ENCODE measurements at regions not wholly inside any gene's neighbourhood (a gene's known extent, or its start where the extent isn't known, plus 50 kb on each side); places are given as distances from the start of the nearest gene placed in this dataset.

DNA sequence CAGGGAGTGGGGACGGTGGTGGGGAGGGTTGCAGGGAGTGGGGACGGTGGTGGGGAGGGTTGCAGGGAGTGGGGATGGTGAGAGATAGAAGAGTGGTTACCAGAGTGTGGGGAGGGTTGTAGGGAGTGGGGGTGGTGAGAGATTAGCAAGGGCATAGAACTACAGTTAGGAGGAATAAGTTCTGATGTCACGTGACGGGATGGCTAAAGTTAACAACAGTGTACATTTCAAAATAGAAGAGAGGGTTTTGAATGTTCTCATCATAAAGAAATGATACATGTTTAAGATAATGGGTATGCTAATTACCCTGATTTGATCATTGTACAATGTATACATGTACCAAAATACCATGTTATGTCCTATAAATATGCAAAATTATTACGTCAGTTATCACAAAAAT, 57.6 kb upstream of the FRMD1 start:
- no peak overlapping the region for H3K4me3 Mint-ChIP-seq
- H3K9me3 Mint-ChIP-seq, result peaks cover 0 to 5% (median 2%) of the 10 kb centered on the region in 7 donors
- DNase-seq (no peak), ATAC-seq (ENCODE audit: low read depth in 2 of 2) (no peak)
- no peaks in the 10 kb centered on the region for H3K4me1 Mint-ChIP-seq
- H3K36me3 Mint-ChIP-seq, result peaks cover 0 to 2% of the 10 kb centered on the region in 2 donors
- peaks cover 0 to 18% (median 17%) of the 10 kb centered on the region in 3 donors for H3K27me3 Mint-ChIP-seq
- H3K27ac Mint-ChIP-seq, result no peak overlapping the region

DNA sequence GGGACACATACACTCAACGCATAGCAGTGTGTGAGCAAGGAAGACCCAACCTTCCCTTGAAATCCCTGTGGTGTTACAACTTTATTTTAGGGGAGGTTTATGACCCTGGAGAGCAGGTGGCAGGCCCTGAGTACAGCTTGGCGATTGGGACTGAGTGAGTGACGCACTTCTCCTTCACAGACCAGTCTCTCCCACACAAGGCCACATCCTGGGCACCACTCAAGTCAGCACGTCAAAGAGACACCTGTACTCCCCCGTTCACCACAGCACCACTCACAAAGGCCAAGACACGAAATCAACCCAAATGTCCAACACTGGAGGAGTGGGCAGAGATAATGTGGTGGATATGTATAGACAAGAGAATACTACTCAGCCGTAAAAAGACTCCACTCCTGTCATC, 57.0 kb upstream of the FRMD1 start:
- H3K9me3 Mint-ChIP-seq, result peaks cover 0 to 5% (median 2%) of the 10 kb centered on the region in 7 donors
- no peak for ATAC-seq (ENCODE audit: low read depth in 2 of 2)
- no peak for DNase-seq
- H3K4me1 Mint-ChIP-seq, result no peaks in the 10 kb centered on the region
- no peak overlapping the region for H3K27ac Mint-ChIP-seq
- H3K36me3 Mint-ChIP-seq, result peaks cover 0 to 7% of the 10 kb centered on the region in 2 donors
- no peak overlapping the region for H3K4me3 Mint-ChIP-seq
- H3K27me3 Mint-ChIP-seq, result peaks cover 0 to 24% (median 23%) of the 10 kb centered on the region in 3 donors

DNA sequence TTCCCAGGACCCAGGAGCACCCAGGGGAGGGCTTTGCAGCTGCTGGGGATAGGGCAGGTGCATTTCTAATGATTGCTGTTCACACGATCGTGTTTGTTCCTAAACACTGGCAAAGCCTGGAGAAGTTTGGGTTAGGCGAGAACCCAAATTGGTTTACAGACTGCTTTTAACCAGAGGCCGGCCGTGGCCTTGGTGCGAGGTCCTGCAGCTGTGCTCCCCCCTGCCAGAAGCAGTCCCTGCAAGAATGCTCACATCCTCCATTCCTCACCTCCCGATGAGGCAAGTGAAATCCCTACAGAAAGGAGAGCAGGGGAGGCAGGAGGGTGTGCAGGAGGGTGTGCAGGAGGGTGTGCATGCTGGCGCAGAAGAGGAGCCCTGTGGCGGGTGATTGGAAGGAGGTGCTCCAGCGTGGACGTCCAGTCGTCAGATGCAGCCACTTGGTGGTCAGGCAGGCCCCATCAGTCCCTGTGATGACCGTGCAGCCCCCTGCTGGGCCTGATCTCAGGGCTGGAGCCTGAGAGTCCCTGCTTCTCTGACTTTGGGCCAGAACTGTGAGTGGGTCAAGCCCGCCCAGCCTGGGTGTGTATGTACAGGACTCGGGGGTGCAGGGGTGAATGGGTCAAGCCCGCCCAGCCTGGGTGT, 55.7 kb upstream of the FRMD1 start:
- H3K4me3 Mint-ChIP-seq, result no peak overlapping the region
- H3K27ac Mint-ChIP-seq, result no peak overlapping the region
- DNase-seq (no peak), ATAC-seq (ENCODE audit: low read depth in 2 of 2) (no peak)
- H3K9me3 Mint-ChIP-seq, result peaks cover 0 to 5% (median 1%) of the 10 kb centered on the region in 7 donors
- no peaks in the 10 kb centered on the region for H3K4me1 Mint-ChIP-seq
- H3K36me3 Mint-ChIP-seq, result peaks cover 0 to 7% of the 10 kb centered on the region in 2 donors
- H3K27me3 Mint-ChIP-seq, result peaks cover 0 to 27% (median 26%) of the 10 kb centered on the region in 3 donors

DNA sequence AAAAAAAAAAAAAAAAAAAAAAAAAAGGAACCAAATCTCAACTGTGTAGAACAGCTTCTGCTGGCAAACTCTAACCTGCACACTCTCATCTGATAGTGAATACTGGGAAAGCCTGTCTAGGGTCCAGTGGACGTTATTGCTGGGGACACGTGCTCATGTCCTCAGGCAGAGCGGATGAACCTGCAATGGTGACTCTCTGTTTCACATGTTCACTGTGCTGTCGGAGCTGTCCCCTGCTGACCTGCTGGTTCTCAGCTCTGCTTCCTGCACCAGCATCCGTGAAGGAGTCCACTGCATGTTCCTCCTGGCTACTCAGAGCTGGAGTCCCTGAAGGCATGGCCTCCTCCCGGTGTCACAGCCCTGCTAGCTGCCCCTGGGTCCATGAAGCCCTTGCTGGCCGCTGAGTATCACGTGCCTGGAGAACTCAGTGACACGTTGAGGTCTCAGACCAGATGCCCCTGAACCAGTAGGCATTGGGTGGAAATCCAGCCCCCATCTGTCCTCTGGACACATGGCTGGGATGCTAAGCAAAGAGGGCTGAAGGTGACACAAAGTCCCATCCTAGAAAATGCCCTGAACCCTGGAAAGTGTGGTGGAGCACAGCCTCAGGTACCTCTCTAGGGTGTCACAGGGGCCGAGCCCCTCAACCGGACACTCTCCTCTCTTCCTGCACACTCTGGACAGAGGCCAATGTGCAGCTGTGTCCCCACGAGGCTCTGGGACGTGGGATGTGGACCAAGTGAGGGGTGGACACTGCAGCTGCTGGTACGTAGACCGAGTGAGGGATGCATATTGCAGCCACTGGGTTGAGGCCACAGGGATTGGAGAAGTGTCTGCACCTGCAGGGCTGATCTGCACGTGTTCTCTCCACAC, 54.9 kb upstream of the FRMD1 start:
- no peak for DNase-seq
- Mint-ChIP-seq H3K4me3 (no peak overlapping the region), H3K9me3 (peaks cover 0 to 5% (median 1%) of the 10 kb centered on the region in 7 donors), H3K36me3 (peaks cover 0 to 7% of the 10 kb centered on the region in 2 donors), H3K4me1 (no peaks in the 10 kb centered on the region), H3K27me3 (peaks cover 0 to 27% (median 26%) of the 10 kb centered on the region in 3 donors), H3K27ac (no peak overlapping the region)
- no peak for ATAC-seq (ENCODE audit: low read depth in 2 of 2)

DNA sequence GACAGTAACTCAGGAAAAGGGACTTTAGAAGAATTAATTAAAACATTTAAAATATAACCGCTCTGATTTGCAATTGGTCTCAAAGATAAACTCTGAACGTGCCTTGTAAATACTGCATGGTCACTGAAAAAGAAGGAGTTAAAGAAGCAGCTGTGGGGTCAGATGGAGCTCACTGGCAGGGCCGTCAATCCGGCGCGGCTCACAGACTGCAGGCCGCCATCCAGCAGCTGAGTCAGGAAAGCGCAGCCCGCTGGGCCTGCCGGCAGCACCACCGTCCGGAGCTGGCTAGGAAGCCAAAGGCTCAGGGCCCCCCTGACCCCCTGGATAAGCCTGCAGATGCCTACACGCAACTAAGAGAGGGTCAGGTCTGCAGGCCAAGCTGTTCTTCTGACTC, 54.2 kb upstream of the FRMD1 start:
- Mint-ChIP-seq H3K4me1 (no peaks in the 10 kb centered on the region), H3K9me3 (peaks cover 0 to 5% (median 1%) of the 10 kb centered on the region in 7 donors), H3K27ac (no peak overlapping the region), H3K4me3 (no peak overlapping the region), H3K27me3 (peaks cover 0 to 27% (median 26%) of the 10 kb centered on the region in 3 donors), H3K36me3 (peaks cover 0 to 7% of the 10 kb centered on the region in 2 donors)
- no peak for DNase-seq
- no peak for ATAC-seq (ENCODE audit: low read depth in 2 of 2)

DNA sequence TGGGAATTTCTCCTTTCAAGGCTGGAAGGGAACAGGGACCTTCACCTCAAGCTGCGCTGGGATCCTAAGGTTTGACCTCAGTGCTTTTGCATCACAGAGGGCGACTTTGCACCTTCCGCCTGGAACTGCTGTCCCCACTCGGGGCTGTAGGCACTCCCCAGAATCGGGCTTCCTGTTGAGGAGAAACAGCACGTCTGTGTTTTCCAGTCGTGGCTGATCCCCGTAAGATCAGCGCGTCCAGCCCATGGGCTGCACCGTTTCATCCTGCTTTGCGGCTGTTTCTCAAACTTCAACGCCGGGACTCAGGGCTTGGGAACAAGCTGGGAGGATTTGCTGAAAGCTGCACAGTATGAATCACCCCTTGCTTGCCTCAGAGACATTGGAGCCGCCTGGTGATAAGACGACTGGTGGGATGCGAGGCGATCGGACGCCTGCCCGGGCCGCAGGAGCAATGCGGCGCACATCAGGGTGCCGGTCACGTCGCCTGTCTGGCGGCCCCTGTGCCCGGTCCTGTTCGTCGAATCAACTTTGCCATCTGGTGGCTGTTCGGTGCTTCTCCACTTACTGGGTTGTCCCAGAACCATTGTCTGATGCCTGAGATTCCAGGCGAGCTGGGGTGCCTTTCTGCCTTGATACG, 53.6 kb upstream of the FRMD1 start:
- no peak overlapping the region for H3K27ac Mint-ChIP-seq
- DNase-seq, result no peak
- no peak for ATAC-seq (ENCODE audit: low read depth in 2 of 2)
- H3K27me3 Mint-ChIP-seq, result peaks cover 0 to 27% (median 26%) of the 10 kb centered on the region in 3 donors
- no peak overlapping the region for H3K4me3 Mint-ChIP-seq
- H3K4me1 Mint-ChIP-seq, result no peaks in the 10 kb centered on the region
- peaks cover 0 to 5% (median 0%) of the 10 kb centered on the region in 7 donors for H3K9me3 Mint-ChIP-seq
- peaks cover 0 to 7% of the 10 kb centered on the region in 2 donors for H3K36me3 Mint-ChIP-seq

DNA sequence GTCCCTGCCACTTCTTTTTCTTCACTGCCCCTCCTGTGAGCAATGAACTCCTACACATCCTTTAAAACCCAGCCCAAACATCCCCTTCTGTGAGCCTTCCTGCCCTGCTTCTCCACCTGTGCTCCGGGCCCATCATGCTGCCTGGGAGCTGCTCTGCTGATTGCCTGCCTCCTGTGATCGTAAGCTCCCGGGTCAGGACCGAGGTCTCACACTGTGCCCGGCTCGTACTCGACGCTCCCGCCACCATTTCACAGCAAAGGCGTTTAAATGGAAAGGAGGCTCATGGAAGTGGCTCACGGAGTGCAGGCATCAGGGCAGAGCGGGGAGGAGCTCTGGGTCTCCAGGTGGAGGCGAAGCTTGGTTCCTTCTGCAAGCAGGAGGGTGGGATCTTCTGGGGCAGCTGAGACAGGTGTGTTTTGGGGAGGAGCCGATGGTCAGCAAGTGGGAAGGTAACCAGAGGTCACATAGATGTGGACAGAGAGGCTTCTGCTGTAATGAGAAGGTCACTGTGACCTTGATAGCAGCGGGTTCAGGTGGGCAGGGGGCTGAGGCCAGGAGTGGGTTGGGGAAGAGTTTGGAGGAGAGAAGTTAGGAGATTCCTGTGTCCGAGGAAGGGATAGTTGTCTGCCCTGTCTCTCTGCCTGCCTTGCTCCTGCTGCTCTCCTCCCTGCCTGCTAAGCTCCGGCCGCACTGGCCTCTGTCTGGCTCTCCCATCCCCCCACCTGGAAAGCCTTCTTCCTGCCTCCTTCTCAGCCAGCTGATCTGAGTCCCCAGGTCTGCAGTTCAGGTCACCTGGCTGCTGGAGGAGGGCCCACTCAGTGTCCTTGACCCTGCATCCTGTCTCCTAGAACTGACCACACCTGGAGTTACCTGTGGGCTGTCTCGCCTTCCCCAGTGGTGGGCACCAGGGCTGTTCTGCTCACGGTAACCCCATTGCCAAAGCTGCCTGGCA, 52.7 kb upstream of the FRMD1 start:
- Mint-ChIP-seq H3K9me3 (peaks cover 0 to 5% (median 0%) of the 10 kb centered on the region in 7 donors), H3K27ac (peak overlapping the region in 1 of 6 donors; percentile 47), H3K4me1 (no peaks in the 10 kb centered on the region), H3K4me3 (peak overlapping the region in 1 of 8 donors; percentile 6), H3K36me3 (peaks cover 0 to 7% of the 10 kb centered on the region in 2 donors), H3K27me3 (peaks cover 0 to 27% (median 26%) of the 10 kb centered on the region in 3 donors)
- DNase-seq (no peak), ATAC-seq (ENCODE audit: low read depth in 2 of 2) (no peak)

DNA sequence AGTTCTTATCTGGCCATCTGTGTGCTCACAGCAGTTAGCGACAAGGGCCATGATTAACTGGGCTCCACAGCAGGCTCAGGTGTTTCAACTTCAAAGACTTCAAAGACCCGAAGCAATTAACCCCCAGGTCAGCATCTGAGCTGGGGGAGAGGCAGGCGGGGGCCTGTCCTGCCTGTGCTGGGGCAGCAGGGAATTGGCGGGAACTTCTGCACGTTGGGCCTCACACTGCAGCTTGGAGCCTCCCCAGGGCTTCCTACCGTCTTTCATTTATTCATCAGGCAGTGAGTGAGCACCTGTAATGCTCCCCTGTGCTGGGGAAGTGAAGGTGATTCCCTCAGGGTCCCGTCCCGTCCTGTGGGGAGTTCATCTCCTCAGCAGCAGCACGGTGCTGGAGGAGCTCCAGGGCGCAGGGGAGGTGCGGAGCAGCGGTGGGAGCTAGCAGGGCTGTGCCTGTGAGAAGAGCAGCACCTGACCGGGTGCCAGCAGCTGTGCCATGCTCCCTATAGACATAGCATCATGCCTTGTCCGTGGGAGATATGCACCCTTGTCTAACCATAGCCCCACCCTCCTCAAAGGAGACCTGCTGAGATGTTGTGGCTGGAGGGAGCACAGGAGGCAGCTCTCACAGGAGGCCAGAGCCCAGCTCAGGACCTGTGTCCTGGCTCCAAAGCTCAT, 51.8 kb upstream of the FRMD1 start:
- H3K27ac Mint-ChIP-seq, result no peak overlapping the region
- ATAC-seq (ENCODE audit: low read depth in 2 of 2) (no peak), DNase-seq (no peak)

DNA sequence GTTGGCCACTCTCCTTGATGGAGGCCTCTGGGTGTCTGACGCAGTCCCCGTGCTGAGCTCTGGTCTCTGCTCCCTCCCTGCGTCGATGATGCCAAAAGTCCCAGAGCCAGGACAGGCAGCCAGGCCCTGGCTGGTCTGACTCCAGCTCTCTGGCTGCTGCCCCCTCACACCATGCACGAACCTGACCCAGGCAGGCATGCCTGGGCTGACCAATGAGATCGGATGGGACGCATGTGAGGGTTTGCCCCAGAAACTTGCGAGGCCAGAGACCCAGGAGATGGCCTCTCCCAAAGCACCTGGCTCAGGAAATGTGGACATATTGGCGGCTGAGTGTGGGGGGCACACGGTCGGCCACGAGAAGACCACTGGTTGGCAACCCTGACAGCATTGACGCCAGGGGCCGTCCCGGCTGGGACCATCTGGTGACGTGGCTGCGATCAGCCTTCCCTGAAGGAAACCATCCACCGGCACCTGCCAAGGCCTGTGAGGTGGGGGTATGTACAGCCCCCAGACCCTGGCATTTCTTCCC, 51.2 kb upstream of the FRMD1 start:
- H3K4me3 Mint-ChIP-seq, result no peak overlapping the region
- peaks cover 0 to 3% (median 0%) of the 10 kb centered on the region in 7 donors for H3K9me3 Mint-ChIP-seq
- H3K4me1 Mint-ChIP-seq, result no peaks in the 10 kb centered on the region
- ATAC-seq (ENCODE audit: low read depth in 2 of 2) (no peak), DNase-seq (no peak)
- peaks cover 0 to 27% (median 26%) of the 10 kb centered on the region in 3 donors for H3K27me3 Mint-ChIP-seq
- H3K36me3 Mint-ChIP-seq, result peaks cover 0 to 7% of the 10 kb centered on the region in 2 donors
- no peak overlapping the region for H3K27ac Mint-ChIP-seq

More for the DNA sequence above, 51.8 kb upstream of the FRMD1 start:
- H3K27me3 Mint-ChIP-seq, result peaks cover 0 to 27% (median 26%) of the 10 kb centered on the region in 3 donors
- H3K9me3 Mint-ChIP-seq, result peaks cover 0 to 3% (median 0%) of the 10 kb centered on the region in 7 donors
- H3K4me1 Mint-ChIP-seq, result no peaks in the 10 kb centered on the region
- peaks cover 0 to 7% of the 10 kb centered on the region in 2 donors for H3K36me3 Mint-ChIP-seq
- H3K4me3 Mint-ChIP-seq, result no peak overlapping the region

DNA sequence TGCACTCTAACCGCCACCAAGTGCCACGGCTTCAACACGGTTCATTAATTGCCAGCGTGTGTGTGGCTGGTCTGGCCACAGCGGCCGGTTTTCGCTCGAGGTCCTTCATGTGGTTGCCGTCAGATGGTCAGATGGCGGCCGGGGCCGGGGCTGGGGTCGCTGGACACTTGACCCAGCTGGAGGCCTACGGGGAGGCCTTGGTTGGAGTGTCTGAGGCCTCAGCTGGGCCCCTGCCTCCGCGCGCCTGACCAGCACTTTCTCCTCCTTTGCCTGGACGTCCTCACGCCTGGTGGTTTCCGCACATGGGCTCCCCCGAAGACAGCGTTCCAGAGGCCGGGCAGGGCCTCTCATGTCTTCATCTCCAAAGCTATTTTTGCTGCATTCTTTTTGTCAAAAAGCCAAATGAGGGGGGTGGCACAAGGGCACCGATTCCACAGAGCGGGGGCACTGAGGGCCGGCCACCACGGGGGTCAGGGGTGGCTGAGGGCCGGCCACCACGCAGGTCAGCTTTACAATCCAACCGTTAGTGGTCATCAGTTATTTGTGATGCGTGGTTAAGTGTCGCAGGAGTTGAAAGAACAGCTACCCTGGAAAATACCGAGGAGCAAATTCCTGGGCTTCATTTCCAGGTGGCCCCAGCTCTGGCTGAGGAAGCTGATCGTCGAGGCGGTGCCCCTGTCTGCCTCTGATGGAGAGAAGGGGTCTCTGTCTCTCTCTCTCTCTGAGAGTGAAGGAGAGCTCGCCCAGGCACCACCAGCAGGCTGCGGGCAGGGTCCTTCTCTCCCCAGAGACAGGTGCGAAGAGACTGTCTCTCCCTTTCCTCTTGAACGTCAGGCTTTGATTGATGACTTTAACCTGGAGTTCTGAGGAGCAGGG, 50.5 kb upstream of the FRMD1 start:
- Mint-ChIP-seq H3K27ac (no peak overlapping the region), H3K4me1 (no peaks in the 10 kb centered on the region), H3K9me3 (peaks cover 0 to 2% (median 0%) of the 10 kb centered on the region in 7 donors), H3K4me3 (no peak overlapping the region), H3K36me3 (peaks cover 0 to 7% of the 10 kb centered on the region in 2 donors), H3K27me3 (peaks cover 0 to 23% (median 20%) of the 10 kb centered on the region in 3 donors)
- ATAC-seq (ENCODE audit: low read depth in 2 of 2) (no peak), DNase-seq (no peak)

DNA sequence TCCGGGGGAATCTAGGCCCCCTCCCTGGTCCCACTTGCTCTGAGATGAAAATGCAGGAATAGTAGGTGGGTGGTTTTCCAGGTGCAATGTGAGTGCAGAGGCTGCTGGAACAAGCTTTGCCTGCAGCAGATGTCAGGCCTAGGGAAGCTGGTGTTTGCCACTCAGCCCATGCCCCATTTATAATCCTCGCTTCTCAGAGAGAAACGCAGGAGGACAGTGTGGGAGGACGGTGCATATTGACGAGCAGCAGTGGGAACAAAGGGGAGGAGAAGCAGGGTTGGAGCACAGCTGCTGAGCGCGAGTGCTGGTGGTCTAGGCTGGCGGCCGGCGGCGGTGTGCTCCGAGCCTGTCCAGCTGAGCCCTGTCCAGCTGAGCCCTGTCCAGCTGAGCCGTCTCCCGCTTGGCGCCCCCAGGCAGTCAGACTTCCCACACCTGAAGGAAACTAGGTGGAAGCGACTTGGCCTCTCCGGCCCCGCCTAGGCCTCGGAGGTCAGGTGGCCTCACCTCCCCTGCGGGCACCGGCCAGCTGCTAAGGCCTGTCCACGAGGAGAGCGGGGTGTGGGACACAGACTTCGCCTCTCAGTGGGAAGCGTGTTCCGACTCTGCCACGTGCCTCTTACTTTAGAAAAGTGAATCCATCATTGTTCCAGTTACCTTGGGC, 49.7 kb upstream of the FRMD1 start:
- H3K4me3 Mint-ChIP-seq, result no peak overlapping the region
- peaks cover 0 to 18% (median 17%) of the 10 kb centered on the region in 3 donors for H3K27me3 Mint-ChIP-seq
- peaks cover 0 to 7% of the 10 kb centered on the region in 2 donors for H3K36me3 Mint-ChIP-seq
- H3K9me3 Mint-ChIP-seq, result peaks cover 0 to 2% (median 0%) of the 10 kb centered on the region in 7 donors
- ATAC-seq (ENCODE audit: low read depth in 2 of 2) (no peak), DNase-seq (no peak)
- H3K27ac Mint-ChIP-seq, result no peak overlapping the region
- no peaks in the 10 kb centered on the region for H3K4me1 Mint-ChIP-seq
